Spleen (tissue), 11 donors: ENCODE measurements at regions not wholly inside any gene's neighbourhood (a gene's known extent, or its start where the extent isn't known, plus 50 kb on each side); places are given as distances from the start of the nearest gene placed in this dataset.
A peak's percentile ranks its signal among the peaks of the same experiment; 100 is the strongest.

ENCODE experiments used
- DNase-seq: peaks from one replicate; pipeline ENCODE4 v3.0.0-alpha.2; 2020
- H3K27ac ChIP-seq, 8 donors: fragments of 200-600 bp; sonication (generic) in 7 of 8; 1 replicate in 4 of 8; 2 replicates in 4 of 8; pipeline versions ENCODE4 v1.5.0 to v1.8.0; 2016 to 2021; ENCODE audit warnings: inconsistent platforms in 4 of 8, mild to moderate bottlenecking in 4 of 8, moderate library complexity in 1 of 8
- H3K27me3 ChIP-seq, 7 donors: fragments of 200-600 bp; sonication (generic) in 6 of 7; replicated peaks in 1 of 7; 1 replicate in 4 of 7; 2 replicates in 3 of 7; pipeline versions ENCODE4 v1.5.0 to v1.8.0; 2016 to 2021; ENCODE audit warnings: inconsistent platforms in 3 of 7, mild to moderate bottlenecking in 1 of 7
- H3K36me3 ChIP-seq, 6 donors: fragments of 200-600 bp; sonication (generic) in 5 of 6; 1 replicate in 4 of 6; 2 replicates in 2 of 6; pipeline versions ENCODE4 v1.5.0 to v1.8.0; 2016 to 2021; ENCODE audit warnings: inconsistent platforms in 2 of 6
- H3K4me1 ChIP-seq, 6 donors: fragments of 200-600 bp; sonication (generic) in 5 of 6; 1 replicate in 3 of 6; 2 replicates in 3 of 6; pipeline versions ENCODE4 v1.5.0 to v1.8.0; 2016 to 2021; ENCODE audit warnings: inconsistent platforms in 3 of 6
- H3K4me3 ChIP-seq, 8 donors: fragments of 200-600 bp; sonication (generic) in 7 of 8; 1 replicate in 4 of 8; 2 replicates in 4 of 8; pipeline versions ENCODE4 v1.5.0 to v1.8.0; 2016 to 2021; ENCODE audit warnings: inconsistent platforms in 4 of 8, mild to moderate bottlenecking in 4 of 8, moderate library complexity in 2 of 8
- H3K9me3 ChIP-seq, 8 donors: fragments of 200-600 bp; sonication (generic) in 7 of 8; 1 replicate in 4 of 8; 2 replicates in 4 of 8; pipeline versions ENCODE4 v1.5.0 to v1.8.0; 2016 to 2021; ENCODE audit warnings: inconsistent platforms in 4 of 8
- POLR2A ChIP-seq, 3 donors: fragments of 450-650 bp; IDR thresholded peaks; one replicate each; pipeline ENCODE4 v1.5.1; 2017; ENCODE audit warnings: antibody characterized with exemption in 3 of 3, mild to moderate bottlenecking in 1 of 3
- POLR2AphosphoS5 ChIP-seq, 3 donors: sonication (generic); formaldehyde crosslinking; IDR thresholded peaks; one replicate each; pipeline ENCODE4 v1.5.1; 2017; ENCODE audit warnings: antibody characterized with exemption in 3 of 3
- WGBS, 5 donors: extraction: QIAGEN DNeasy Blood & Tissue Kit in 3 of 5; methylation state at CpG; one replicate each; pipeline versions ENCODE4 v1.1.5 to v1.1.7; 2013 to 2018; 5-methylcytosine and 5-hydroxymethylcytosine counted together
- intact Hi-C: fragments of 100-400 bp; cut with DNase I; formaldehyde crosslinking; loops from one replicate; pipeline ENCODE4 v1.15.0; 2023; ENCODE audit warnings: low total_unique reads
- TF ChIP-seq, protein P1 (sequence below), 11 experiments: fragments of 200-600 bp in 7 of 11; fragments of 450-650 bp in 4 of 11; sonication (generic) in 4 of 11; IDR thresholded peaks in 8 of 11; conservative IDR thresholded peaks in 3 of 11; 1 replicate in 7 of 11; 2 replicates in 4 of 11; pipeline versions ENCODE4 v1.4.0 to v1.8.0; 2016 to 2021; ENCODE audit warnings: antibody characterized with exemption in 11 of 11, inconsistent platforms in 4 of 11, mild to moderate bottlenecking in 1 of 11
- donor health status: healthy with polysubstance abuse.
- donor health status: DM: no; HTN: no; CAD: no; lungs with moderate emphysema.
- donor health status: DM: no; HTN: no; CAD: no.
- donor health status: Bipolar disorder and iron deficiency.
- donor health status: healthy.
- donor health status: DM: no; HTN: no; CAD: no.
- donor health status: DM: yes; HTN: yes; CAD: no.

DNA sequence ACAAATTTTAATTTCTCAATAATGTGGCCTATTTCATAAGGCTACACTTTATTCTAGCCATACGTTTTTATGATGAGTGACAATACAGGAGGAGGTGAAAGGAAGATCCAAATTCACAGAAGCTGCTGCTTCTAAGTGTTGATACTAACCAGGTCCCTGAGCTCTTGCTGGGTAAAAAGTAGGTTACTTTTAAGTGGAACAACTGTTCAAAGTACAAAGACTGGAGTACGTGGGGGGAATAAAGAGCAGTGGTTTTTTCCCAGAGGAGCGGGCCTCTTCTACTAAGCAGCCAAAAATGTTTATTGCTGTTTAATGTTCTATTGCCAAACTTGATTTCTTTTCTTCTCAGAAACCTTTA is 301.8 kb downstream of the AEBP2 start:
- H3K27ac ChIP-seq = peak overlapping the region in 1 of 8 donors; percentile 24
- WGBS, 5 donors = 59 to 76% (median 66%) methylated on average over 3 of the region's 3 CpGs

DNA sequence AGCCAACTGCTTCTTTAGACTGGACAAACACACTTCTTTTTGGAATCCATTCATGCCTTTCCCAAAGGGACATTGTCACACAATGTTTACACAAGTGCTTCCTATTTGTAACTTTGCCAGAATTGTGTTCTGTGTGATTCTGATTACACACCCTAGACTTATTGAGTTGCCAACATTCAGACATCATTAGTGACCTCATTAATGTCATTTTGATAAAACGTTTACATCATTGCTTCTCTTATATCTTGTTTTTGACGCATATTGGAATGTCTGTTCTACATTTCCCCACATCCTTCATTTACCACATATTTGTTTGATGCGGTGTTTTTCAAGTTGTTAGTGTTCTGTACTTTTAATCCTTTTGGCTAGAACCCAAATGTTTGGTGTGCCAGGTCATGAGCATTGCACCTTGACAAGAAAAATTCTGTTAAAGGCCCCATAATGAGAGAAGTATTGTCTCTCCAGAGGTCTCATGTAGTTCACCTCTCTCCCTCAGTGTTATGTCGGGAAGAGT is 305.5 kb downstream of the AEBP2 start:
- intact Hi-C loops = no loop called here

More for the DNA sequence above, 301.8 kb downstream of the AEBP2 start:
- Histone ChIP-seq H3K4me3 (no peak overlapping the region), H3K27me3 (no peaks in the 10 kb centered on the region), H3K4me1 (no peaks in the 10 kb centered on the region), H3K36me3 (no peaks in the 10 kb centered on the region), H3K9me3 (no peaks in the 10 kb centered on the region)
- no peak for DNase-seq
- intact Hi-C loops = no loop called here
- no peak for TF ChIP-seq POLR2AphosphoS5 (IDR thresholded peaks at IDR 0.05)
- no peak for TF ChIP-seq POLR2A (IDR thresholded peaks at IDR 0.05)
- TF ChIP-seq, protein P1, sequence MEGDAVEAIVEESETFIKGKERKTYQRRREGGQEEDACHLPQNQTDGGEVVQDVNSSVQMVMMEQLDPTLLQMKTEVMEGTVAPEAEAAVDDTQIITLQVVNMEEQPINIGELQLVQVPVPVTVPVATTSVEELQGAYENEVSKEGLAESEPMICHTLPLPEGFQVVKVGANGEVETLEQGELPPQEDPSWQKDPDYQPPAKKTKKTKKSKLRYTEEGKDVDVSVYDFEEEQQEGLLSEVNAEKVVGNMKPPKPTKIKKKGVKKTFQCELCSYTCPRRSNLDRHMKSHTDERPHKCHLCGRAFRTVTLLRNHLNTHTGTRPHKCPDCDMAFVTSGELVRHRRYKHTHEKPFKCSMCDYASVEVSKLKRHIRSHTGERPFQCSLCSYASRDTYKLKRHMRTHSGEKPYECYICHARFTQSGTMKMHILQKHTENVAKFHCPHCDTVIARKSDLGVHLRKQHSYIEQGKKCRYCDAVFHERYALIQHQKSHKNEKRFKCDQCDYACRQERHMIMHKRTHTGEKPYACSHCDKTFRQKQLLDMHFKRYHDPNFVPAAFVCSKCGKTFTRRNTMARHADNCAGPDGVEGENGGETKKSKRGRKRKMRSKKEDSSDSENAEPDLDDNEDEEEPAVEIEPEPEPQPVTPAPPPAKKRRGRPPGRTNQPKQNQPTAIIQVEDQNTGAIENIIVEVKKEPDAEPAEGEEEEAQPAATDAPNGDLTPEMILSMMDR (IDR thresholded peaks at IDR 0.05 in 8 of 11, conservative IDR thresholded peaks at IDR 0.05 in 3 of 11) = no peak

DNA sequence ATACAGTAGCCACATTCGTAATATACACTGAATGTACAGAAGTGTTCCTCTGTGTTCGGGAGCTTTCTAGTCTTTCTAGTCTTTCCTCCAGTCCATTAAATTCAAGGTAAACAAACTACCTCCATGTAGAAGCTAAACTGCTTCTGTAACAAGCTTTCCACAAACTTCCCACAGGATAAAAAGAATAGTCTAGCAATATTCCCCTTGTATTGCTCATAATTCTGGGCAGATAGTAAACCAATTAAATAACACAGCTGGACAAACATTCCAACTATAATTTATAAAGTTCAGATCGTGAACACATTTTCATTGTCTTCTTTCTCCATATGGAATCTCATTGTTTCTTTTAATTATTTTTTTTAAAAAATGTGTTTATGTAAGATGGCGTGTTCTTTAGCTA is 307.2 kb downstream of the AEBP2 start:
- Histone ChIP-seq H3K4me3 (no peak overlapping the region), H3K27me3 (no peaks in the 10 kb centered on the region), H3K36me3 (no peaks in the 10 kb centered on the region), H3K9me3 (peaks cover 0 to 20% (median 4%) of the 10 kb centered on the region in 8 donors), H3K4me1 (no peaks in the 10 kb centered on the region), H3K27ac (no peak overlapping the region)
- no peak for DNase-seq
- no peak for TF ChIP-seq POLR2A (IDR thresholded peaks at IDR 0.05)
- no peak for TF ChIP-seq POLR2AphosphoS5 (IDR thresholded peaks at IDR 0.05)
- TF ChIP-seq, protein P1 (IDR thresholded peaks at IDR 0.05 in 8 of 11, conservative IDR thresholded peaks at IDR 0.05 in 3 of 11) = no peak
- WGBS, 5 donors = 83 to 92% (median 89%) methylated on average over 4 of the region's 4 CpGs
- intact Hi-C loops = no loop called here

More for the DNA sequence above, 305.5 kb downstream of the AEBP2 start:
- no peak for DNase-seq
- WGBS, 5 donors = 59 to 77% (median 68%) methylated on average over 4 of the region's 4 CpGs
- Histone ChIP-seq H3K4me1 (no peaks in the 10 kb centered on the region), H3K27ac (no peak overlapping the region), H3K4me3 (no peak overlapping the region), H3K27me3 (no peaks in the 10 kb centered on the region), H3K9me3 (peaks cover 0 to 17% (median 4%) of the 10 kb centered on the region in 8 donors), H3K36me3 (no peaks in the 10 kb centered on the region)
- TF ChIP-seq, protein P1 (IDR thresholded peaks at IDR 0.05 in 8 of 11, conservative IDR thresholded peaks at IDR 0.05 in 3 of 11) = no peak
- TF ChIP-seq POLR2A (IDR thresholded peaks at IDR 0.05) = no peak
- TF ChIP-seq POLR2AphosphoS5 (IDR thresholded peaks at IDR 0.05) = no peak

DNA sequence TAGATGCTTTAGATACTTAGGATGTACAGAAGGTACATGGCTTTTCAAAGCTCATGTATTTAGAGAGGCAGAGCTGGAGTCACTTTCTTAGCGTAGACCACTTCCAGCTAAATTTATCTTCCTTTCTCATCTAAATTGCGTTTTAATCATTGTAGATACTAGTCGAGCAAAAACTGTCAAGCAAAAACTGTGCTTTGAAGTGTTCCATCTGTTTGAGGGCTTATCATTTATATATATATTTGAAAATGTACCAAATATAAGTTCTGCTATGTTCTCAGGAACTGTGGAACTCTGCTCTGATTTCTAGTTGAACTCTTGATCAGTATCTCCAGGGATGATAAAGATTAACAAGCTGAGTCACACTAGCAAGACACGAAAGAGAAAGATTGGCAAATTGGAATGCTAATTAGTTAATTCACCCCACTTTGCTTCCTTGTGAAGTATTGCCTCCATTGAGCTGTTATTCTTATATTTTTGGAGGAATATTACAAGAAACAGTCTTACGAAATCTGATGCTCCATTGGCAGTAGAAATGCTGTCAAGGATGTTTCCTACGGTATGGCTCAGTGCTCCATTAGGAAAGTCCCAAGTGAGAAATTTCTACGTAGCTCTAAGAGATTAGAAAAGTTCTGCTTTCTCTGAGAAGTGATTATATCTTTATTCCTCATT is 310.7 kb downstream of the AEBP2 start:
- Histone ChIP-seq H3K36me3 (no peaks in the 10 kb centered on the region), H3K27me3 (no peaks in the 10 kb centered on the region), H3K9me3 (peaks cover 0 to 47% (median 26%) of the 10 kb centered on the region in 8 donors), H3K4me3 (no peak overlapping the region), H3K27ac (no peak overlapping the region), H3K4me1 (no peaks in the 10 kb centered on the region)
- intact Hi-C loops = no loop called here
- TF ChIP-seq, protein P1 (IDR thresholded peaks at IDR 0.05 in 8 of 11, conservative IDR thresholded peaks at IDR 0.05 in 3 of 11) = no peak
- no peak for TF ChIP-seq POLR2AphosphoS5 (IDR thresholded peaks at IDR 0.05)
- no peak for TF ChIP-seq POLR2A (IDR thresholded peaks at IDR 0.05)
- 71 to 80% (median 73%) methylated on average over 7 of the region's 7 CpGs for WGBS, 5 donors
- DNase-seq = no peak
